ENCODE measurements at regions not wholly inside any gene's neighbourhood (a gene's known extent, or its start where the extent isn't known, plus 50 kb on each side); places are given as distances from the start of the nearest gene placed in this dataset.

DNA sequence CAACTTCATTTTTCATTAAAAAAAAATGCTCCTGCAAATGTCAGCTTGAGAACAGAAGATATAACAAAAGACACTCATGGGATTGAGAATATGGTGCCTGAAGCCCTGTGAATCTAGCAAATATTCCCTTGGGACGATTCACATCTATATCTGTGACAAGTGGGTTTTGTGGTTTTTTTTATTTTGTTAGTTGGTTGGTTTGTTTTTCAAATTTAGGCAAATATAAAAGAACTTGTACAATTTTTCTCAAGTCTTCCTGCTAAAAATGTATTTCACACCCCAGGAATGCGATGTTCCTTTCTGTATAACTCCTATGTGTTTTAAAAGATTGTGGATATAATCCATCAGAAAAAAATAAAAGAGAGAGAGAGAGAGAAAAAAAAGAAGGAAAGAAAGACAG, 1061.8 kb upstream of the ARRDC3 start:
- TF ChIP-seq, protein P1, sequence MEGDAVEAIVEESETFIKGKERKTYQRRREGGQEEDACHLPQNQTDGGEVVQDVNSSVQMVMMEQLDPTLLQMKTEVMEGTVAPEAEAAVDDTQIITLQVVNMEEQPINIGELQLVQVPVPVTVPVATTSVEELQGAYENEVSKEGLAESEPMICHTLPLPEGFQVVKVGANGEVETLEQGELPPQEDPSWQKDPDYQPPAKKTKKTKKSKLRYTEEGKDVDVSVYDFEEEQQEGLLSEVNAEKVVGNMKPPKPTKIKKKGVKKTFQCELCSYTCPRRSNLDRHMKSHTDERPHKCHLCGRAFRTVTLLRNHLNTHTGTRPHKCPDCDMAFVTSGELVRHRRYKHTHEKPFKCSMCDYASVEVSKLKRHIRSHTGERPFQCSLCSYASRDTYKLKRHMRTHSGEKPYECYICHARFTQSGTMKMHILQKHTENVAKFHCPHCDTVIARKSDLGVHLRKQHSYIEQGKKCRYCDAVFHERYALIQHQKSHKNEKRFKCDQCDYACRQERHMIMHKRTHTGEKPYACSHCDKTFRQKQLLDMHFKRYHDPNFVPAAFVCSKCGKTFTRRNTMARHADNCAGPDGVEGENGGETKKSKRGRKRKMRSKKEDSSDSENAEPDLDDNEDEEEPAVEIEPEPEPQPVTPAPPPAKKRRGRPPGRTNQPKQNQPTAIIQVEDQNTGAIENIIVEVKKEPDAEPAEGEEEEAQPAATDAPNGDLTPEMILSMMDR (IDR thresholded peaks at IDR 0.05; ENCODE audit: low read depth, low read length, poor library complexity, severe bottlenecking), result no peak
- no peak for TF ChIP-seq EZH2phosphoT487 (IDR thresholded peaks at IDR 0.05; ENCODE audit: borderline replicate concordance, low read length)

Measured in DOHH2 (cell line).